HCT116 (cell line): ENCODE measurements at regions not wholly inside any gene's neighbourhood (a gene's known extent, or its start where the extent isn't known, plus 50 kb on each side); places are given as distances from the start of the nearest gene placed in this dataset.

Experiments
- ATAC-seq: fragments of 200-7000 bp; cut with Tn5 transposase; 2 replicates; pipeline ENCODE4 v1.9.1; 2020; ENCODE audit warnings: mild to moderate bottlenecking, moderate library complexity
- BruUV-seq: library from RNA; stranded (reverse); fragments of 400-500 nt; replicated peaks from 2 replicates; lab custom pipeline; 2021; lab: Mats Ljungman, UMichigan
- CTCF ChIA-PET: fragments of 300-600 bp; sonication (Branson Sonifier 250); formaldehyde crosslinking; loops from one replicate; lab custom pipeline; 2021; ENCODE audit warnings: antibody characterized with exemption; lab: Charles Lee
- POLR2A ChIA-PET: fragments of 300-600, 350-600 bp; sonication (Branson Sonifier 250); formaldehyde crosslinking; loops from one replicate; lab custom pipeline; 2021; ENCODE audit warnings: antibody characterized with exemption; lab: Charles Lee
- RAD21 ChIA-PET, 2 experiments: fragments of 300-600 bp; sonication (Branson Sonifier 250); formaldehyde crosslinking; loops; one replicate each; lab custom pipeline; 2023; ENCODE audit warnings: low total read pairs in 2 of 2; ENCODE audit not compliant: uncharacterized antibody in 2 of 2, unreplicated experiment in 2 of 2, low non-redundant PET in 1 of 2; lab: Charles Lee
- DNase-seq: peaks from one replicate; pipeline ENCODE4 v3.0.0-alpha.2; 2010; ENCODE audit warnings: low read depth, low spot score
- H2AFZ ChIP-seq: fragments of 200-600 bp; shearing (Covaris generic), sonication (generic); 2 replicates; pipeline ENCODE4 v1.6.1; 2017; ENCODE audit warnings: low read depth, mixed run types, mixed read lengths, antibody characterized with exemption, low read length; ENCODE audit not compliant: poor library complexity, severe bottlenecking
- H3K27ac ChIP-seq: 2 replicates; pipeline ENCODE4 v1.5.1; 2012; ENCODE audit warnings: low read depth, low read length
- H3K27me3 ChIP-seq: fragments of 200-600 bp; sonication (generic); 2 replicates; pipeline ENCODE4 v1.6.1; 2016; ENCODE audit warnings: mixed run types, low read length, mixed read lengths; ENCODE audit not compliant: insufficient read depth
- H3K36me3 ChIP-seq, 2 experiments: fragments of 200-500 bp in 1 of 2; fragments of 200-600 bp in 1 of 2; sonication (Bioruptor generic) in 1 of 2; sonication (generic) in 1 of 2; 2 replicates each; pipeline versions ENCODE4 v1.5.1 to v1.6.1; 2014 to 2016; ENCODE audit warnings: low read length in 2 of 2, inconsistent platforms in 1 of 2, mixed read lengths in 1 of 2, mixed run types in 1 of 2; ENCODE audit not compliant: insufficient read depth in 2 of 2, control insufficient read depth in 1 of 2
- H3K4me1 ChIP-seq, 2 experiments: fragments of 200-600 bp in 1 of 2; sonication (generic) in 1 of 2; 2 replicates each; pipeline versions ENCODE4 v1.5.1 to v1.6.1; 2012 to 2017; ENCODE audit warnings: low read length in 2 of 2, inconsistent platforms in 1 of 2, mild to moderate bottlenecking in 1 of 2, mixed read lengths in 1 of 2, mixed run types in 1 of 2, moderate library complexity in 1 of 2; ENCODE audit not compliant: insufficient read depth in 2 of 2, control insufficient read depth in 1 of 2
- H3K4me2 ChIP-seq: fragments of 200-600 bp; sonication (generic); 2 replicates; pipeline ENCODE4 v1.6.1; 2017; ENCODE audit warnings: mixed run types, low read length, mixed read lengths
- H3K4me3 ChIP-seq, 2 experiments: fragments of 200-600 bp in 1 of 2; sonication (generic) in 1 of 2; replicated peaks in 1 of 2; 2 replicates each; pipeline ENCODE4 v1.5.1; 2011 to 2016; ENCODE audit warnings: low read length in 2 of 2, control low read depth in 1 of 2, low read depth in 1 of 2, mild to moderate bottlenecking in 1 of 2, mixed read lengths in 1 of 2, mixed run types in 1 of 2
- H3K79me2 ChIP-seq: fragments of 200-600 bp; sonication (generic); 2 replicates; pipeline ENCODE4 v1.6.1; 2017; ENCODE audit warnings: mild to moderate bottlenecking, mixed run types, low read length, moderate library complexity, mixed read lengths; ENCODE audit not compliant: insufficient read depth
- H3K9ac ChIP-seq: fragments of 200-600 bp; sonication (generic); 2 replicates; pipeline ENCODE4 v1.6.1; 2016; ENCODE audit warnings: low read length, mixed read lengths
- H3K9me2 ChIP-seq: fragments of 200-600 bp; sonication (generic), shearing (Covaris generic); 2 replicates; pipeline ENCODE4 v1.6.1; 2017; ENCODE audit warnings: mixed run types, mild to moderate bottlenecking, moderate library complexity; ENCODE audit not compliant: insufficient read depth
- H3K9me3 ChIP-seq, 2 experiments: fragments of 200-500 bp in 1 of 2; fragments of 200-600 bp in 1 of 2; sonication (Bioruptor generic) in 1 of 2; sonication (generic) in 1 of 2; 2 replicates each; pipeline ENCODE4 v1.6.1; 2014 to 2017; ENCODE audit warnings: low read length in 2 of 2, mixed read lengths in 2 of 2, inconsistent platforms in 1 of 2, low read depth in 1 of 2, mild to moderate bottlenecking in 1 of 2, mixed run types in 1 of 2, moderate library complexity in 1 of 2; ENCODE audit not compliant: control insufficient read depth in 1 of 2, insufficient read depth in 1 of 2
- H4K20me1 ChIP-seq: fragments of 200-600 bp; sonication (generic), shearing (Covaris generic); 2 replicates; pipeline ENCODE4 v1.6.1; 2017; ENCODE audit warnings: mixed run types, mild to moderate bottlenecking, moderate library complexity; ENCODE audit not compliant: insufficient read depth
- ELF1 ChIP-seq: IDR thresholded peaks from 2 replicates; pipeline ENCODE4 v1.6.1; 2012; ENCODE audit warnings: low read depth, borderline replicate concordance
- EZH2phosphoT487 ChIP-seq: fragments of 200-600 bp; IDR thresholded peaks from 2 replicates; pipeline ENCODE4 v1.6.1; 2018; ENCODE audit warnings: antibody characterized with exemption, borderline replicate concordance
- FOSL1 ChIP-seq: IDR thresholded peaks from 2 replicates; pipeline ENCODE4 v1.6.1; 2012; ENCODE audit warnings: low read depth
- POLR2AphosphoS5 ChIP-seq: IDR thresholded peaks from 2 replicates; pipeline ENCODE4 v1.6.1; 2011; ENCODE audit warnings: mild to moderate bottlenecking, low read depth, low read length, moderate library complexity
- RAD21 ChIP-seq: IDR thresholded peaks from 2 replicates; pipeline ENCODE4 v1.6.1; 2012; ENCODE audit warnings: low read depth, mild to moderate bottlenecking
- SIN3A ChIP-seq: IDR thresholded peaks from 2 replicates; pipeline ENCODE4 v1.6.1; 2012; ENCODE audit warnings: low read depth
- SP1 ChIP-seq: IDR thresholded peaks from 2 replicates; pipeline ENCODE4 v1.6.1; 2012; ENCODE audit warnings: low read depth
- YY1 ChIP-seq: IDR thresholded peaks from 2 replicates; pipeline ENCODE4 v1.6.1; 2011; ENCODE audit warnings: low read length, low read depth, moderate library complexity, mild to moderate bottlenecking; ENCODE audit not compliant: insufficient replicate concordance; ENCODE audit errors: extremely low read depth
- ZFX ChIP-seq: fragments of 450-650 bp; IDR thresholded peaks from 2 replicates; pipeline ENCODE4 v1.6.1; 2017
- intact Hi-C: fragments of 100-400 bp; cut with micrococcal nuclease; formaldehyde crosslinking; loops from 2 replicates; pipeline ENCODE4 v1.10.0; 2022
- TF ChIP-seq, protein P1 (sequence below): IDR thresholded peaks from 2 replicates; pipeline ENCODE4 v1.6.1; 2012
- TF ChIP-seq, protein P2 (sequence below): IDR thresholded peaks from 2 replicates; pipeline ENCODE4 v1.6.1; 2012
- TF ChIP-seq, protein P3 (sequence below), 3 experiments: fragments of 200-600 bp in 1 of 3; sonication (generic) in 1 of 3; IDR thresholded peaks in 2 of 3; conservative IDR thresholded peaks in 1 of 3; 2 replicates each; pipeline ENCODE4 v1.5.1; 2012 to 2017; ENCODE audit warnings: low read depth in 2 of 3, low read length in 2 of 3, antibody characterized with exemption in 1 of 3, borderline replicate concordance in 1 of 3, control low read depth in 1 of 3, mild to moderate bottlenecking in 1 of 3, mixed read lengths in 1 of 3, mixed run types in 1 of 3, moderate library complexity in 1 of 3; ENCODE audit not compliant: insufficient read depth in 1 of 3
- TF ChIP-seq, protein P4 (sequence below): IDR thresholded peaks from 2 replicates; pipeline ENCODE4 v1.6.1; 2012; ENCODE audit warnings: low read depth

DNA sequence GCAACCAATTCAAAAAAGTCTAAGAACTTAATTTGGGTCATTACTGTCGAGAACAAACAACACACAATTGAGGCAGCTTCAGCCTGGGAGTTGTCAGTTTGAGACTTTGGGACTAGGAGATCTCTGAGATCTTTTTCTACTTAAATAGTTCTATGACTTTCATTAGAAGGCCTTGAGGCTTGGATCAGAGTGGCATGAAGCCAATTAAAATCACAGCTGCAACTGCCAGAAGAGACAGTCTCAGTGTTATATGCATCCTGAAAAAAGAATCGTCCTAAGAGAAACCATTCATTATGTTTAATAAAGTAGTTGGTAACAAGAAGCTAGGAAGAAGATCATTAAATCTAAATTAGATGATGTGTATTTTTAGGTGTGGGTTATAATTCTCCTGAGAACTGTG, 170.8 kb upstream of the RASSF8 start:
- POLR2A ChIA-PET: no interaction called here
- H3K79me2 ChIP-seq: no peaks in the 10 kb centered on the region
- BruUV-seq: no TSS peak
- no peaks in the 10 kb centered on the region for H3K27me3 ChIP-seq
- no peaks in the 10 kb centered on the region for H3K9me3 ChIP-seq
- DNase-seq: no peak
- RAD21 ChIA-PET: no interaction called here
- no peak overlapping the region for H3K4me3 ChIP-seq
- H2AFZ ChIP-seq: no peak overlapping the region
- intact Hi-C loops: no loop called here
- CTCF ChIA-PET: no interaction called here
- no peaks in the 10 kb centered on the region for H3K9me2 ChIP-seq
- H3K4me1 ChIP-seq: no peaks in the 10 kb centered on the region
- H3K27ac ChIP-seq: no peak overlapping the region
- H3K9ac ChIP-seq: no peak overlapping the region
- H3K36me3 ChIP-seq: no peaks in the 10 kb centered on the region
- TF ChIP-seq, protein P1, sequence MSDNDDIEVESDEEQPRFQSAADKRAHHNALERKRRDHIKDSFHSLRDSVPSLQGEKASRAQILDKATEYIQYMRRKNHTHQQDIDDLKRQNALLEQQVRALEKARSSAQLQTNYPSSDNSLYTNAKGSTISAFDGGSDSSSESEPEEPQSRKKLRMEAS: no peak
- TF ChIP-seq, protein P2, sequence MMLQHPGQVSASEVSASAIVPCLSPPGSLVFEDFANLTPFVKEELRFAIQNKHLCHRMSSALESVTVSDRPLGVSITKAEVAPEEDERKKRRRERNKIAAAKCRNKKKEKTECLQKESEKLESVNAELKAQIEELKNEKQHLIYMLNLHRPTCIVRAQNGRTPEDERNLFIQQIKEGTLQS: no peak
- TF ChIP-seq RAD21: no peak
- no peak for TF ChIP-seq POLR2AphosphoS5
- TF ChIP-seq ELF1: no peak
- no peak for TF ChIP-seq SIN3A
- no peak for TF ChIP-seq ZFX
- TF ChIP-seq EZH2phosphoT487: no peak
- TF ChIP-seq FOSL1: no peak
- TF ChIP-seq, protein P3, sequence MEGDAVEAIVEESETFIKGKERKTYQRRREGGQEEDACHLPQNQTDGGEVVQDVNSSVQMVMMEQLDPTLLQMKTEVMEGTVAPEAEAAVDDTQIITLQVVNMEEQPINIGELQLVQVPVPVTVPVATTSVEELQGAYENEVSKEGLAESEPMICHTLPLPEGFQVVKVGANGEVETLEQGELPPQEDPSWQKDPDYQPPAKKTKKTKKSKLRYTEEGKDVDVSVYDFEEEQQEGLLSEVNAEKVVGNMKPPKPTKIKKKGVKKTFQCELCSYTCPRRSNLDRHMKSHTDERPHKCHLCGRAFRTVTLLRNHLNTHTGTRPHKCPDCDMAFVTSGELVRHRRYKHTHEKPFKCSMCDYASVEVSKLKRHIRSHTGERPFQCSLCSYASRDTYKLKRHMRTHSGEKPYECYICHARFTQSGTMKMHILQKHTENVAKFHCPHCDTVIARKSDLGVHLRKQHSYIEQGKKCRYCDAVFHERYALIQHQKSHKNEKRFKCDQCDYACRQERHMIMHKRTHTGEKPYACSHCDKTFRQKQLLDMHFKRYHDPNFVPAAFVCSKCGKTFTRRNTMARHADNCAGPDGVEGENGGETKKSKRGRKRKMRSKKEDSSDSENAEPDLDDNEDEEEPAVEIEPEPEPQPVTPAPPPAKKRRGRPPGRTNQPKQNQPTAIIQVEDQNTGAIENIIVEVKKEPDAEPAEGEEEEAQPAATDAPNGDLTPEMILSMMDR (IDR thresholded peaks at IDR 0.05 in 2 of 3, conservative IDR thresholded peaks at IDR 0.05 in 1 of 3; ENCODE audit: borderline replicate concordance in 1 of 3, insufficient read depth in 1 of 3, low read depth in 2 of 3, low read length in 2 of 3): no peak
- no peak for TF ChIP-seq SP1
- TF ChIP-seq, protein P4, sequence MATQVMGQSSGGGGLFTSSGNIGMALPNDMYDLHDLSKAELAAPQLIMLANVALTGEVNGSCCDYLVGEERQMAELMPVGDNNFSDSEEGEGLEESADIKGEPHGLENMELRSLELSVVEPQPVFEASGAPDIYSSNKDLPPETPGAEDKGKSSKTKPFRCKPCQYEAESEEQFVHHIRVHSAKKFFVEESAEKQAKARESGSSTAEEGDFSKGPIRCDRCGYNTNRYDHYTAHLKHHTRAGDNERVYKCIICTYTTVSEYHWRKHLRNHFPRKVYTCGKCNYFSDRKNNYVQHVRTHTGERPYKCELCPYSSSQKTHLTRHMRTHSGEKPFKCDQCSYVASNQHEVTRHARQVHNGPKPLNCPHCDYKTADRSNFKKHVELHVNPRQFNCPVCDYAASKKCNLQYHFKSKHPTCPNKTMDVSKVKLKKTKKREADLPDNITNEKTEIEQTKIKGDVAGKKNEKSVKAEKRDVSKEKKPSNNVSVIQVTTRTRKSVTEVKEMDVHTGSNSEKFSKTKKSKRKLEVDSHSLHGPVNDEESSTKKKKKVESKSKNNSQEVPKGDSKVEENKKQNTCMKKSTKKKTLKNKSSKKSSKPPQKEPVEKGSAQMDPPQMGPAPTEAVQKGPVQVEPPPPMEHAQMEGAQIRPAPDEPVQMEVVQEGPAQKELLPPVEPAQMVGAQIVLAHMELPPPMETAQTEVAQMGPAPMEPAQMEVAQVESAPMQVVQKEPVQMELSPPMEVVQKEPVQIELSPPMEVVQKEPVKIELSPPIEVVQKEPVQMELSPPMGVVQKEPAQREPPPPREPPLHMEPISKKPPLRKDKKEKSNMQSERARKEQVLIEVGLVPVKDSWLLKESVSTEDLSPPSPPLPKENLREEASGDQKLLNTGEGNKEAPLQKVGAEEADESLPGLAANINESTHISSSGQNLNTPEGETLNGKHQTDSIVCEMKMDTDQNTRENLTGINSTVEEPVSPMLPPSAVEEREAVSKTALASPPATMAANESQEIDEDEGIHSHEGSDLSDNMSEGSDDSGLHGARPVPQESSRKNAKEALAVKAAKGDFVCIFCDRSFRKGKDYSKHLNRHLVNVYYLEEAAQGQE: no peak
- no peak for TF ChIP-seq YY1
- no peak for ATAC-seq
- H3K4me2 ChIP-seq: no peak overlapping the region
- no peaks in the 10 kb centered on the region for H4K20me1 ChIP-seq
